ENCODE measurements at regions not wholly inside any gene's neighbourhood (a gene's known extent, or its start where the extent isn't known, plus 50 kb on each side); places are given as distances from the start of the nearest gene placed in this dataset.

- FAIRE-seq (no peak), DNase-seq (ENCODE audit: insufficient read length, low spot score) (no peak)
Measured at GRCh38 chr16:24414534-24414933, 124.8 kb upstream of the RBBP6 start.

- DNase-seq (ENCODE audit: insufficient read length, low spot score) (no peak), FAIRE-seq (no peak)
Measured at GRCh38 chr16:24418733-24419132, 120.6 kb upstream of the RBBP6 start.

GRCh38 chr16:24423312-24423711 is 116.1 kb upstream of the RBBP6 start:
- no peak for DNase-seq (ENCODE audit: insufficient read length, low spot score)
- no peak for FAIRE-seq

DNA sequence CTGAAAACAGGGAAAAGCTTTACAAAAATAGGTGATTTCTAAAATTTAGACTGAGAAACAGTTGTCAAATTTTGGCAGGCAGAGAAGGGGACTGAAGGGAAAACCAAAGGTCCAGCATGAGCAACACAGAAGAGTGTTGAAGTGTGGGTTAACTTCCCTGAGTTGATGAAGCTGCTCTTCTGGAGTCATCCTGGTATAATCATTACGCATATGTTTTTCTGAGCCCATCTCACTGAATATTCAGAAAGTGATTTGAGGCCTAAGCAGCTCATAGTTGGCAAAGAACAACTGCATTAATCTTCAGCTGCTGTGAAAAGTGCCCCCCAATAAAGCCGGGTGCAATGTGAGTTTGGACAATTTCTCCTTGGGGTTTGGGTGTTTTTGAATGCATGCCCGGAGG is 115.0 kb upstream of the RBBP6 start:
- DNase-seq (ENCODE audit: insufficient read length, low spot score) (no peak), FAIRE-seq (no peak)

DNA sequence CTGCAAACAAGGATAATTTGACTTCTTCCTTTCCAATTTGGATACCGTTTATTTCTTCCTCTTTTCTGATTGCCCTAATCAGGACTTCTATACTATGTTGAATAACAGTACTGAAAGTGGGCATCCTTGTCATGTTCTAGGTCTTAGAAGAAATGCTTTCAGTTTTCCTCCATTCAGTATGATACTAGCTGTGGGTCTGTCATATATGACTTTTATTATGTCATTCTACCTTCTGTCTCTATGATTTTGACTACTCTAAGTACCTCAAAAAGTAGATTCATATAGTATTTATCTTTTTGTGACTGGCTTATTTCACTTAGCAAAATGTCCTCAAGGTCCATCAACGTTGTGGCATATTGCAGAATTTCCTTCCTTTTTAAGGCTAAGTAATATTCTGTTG is 111.5 kb upstream of the RBBP6 start:
- FAIRE-seq, result no peak
- no peak for DNase-seq (ENCODE audit: insufficient read length, low spot score)

DNA sequence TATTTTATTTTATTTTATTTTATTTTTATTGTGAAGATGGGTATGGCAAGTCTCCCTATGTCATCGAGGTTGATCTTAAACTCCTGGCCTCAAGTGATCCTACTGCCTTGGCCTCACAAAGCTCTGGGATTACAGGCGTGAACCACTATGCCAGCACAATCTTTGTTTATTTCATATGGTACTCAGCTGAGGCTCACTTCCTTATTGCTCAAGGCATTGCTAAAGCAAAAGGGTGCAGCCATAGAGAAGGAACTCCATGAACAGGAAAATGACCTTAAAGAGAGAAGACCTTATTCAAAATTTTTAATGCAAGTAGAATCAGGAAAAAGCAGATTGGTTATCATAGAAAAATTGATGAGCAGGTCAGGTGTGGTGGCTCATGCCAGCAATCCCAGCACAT is 110.6 kb upstream of the RBBP6 start:
- FAIRE-seq (no peak), DNase-seq (ENCODE audit: insufficient read length, low spot score) (no peak)

DNA sequence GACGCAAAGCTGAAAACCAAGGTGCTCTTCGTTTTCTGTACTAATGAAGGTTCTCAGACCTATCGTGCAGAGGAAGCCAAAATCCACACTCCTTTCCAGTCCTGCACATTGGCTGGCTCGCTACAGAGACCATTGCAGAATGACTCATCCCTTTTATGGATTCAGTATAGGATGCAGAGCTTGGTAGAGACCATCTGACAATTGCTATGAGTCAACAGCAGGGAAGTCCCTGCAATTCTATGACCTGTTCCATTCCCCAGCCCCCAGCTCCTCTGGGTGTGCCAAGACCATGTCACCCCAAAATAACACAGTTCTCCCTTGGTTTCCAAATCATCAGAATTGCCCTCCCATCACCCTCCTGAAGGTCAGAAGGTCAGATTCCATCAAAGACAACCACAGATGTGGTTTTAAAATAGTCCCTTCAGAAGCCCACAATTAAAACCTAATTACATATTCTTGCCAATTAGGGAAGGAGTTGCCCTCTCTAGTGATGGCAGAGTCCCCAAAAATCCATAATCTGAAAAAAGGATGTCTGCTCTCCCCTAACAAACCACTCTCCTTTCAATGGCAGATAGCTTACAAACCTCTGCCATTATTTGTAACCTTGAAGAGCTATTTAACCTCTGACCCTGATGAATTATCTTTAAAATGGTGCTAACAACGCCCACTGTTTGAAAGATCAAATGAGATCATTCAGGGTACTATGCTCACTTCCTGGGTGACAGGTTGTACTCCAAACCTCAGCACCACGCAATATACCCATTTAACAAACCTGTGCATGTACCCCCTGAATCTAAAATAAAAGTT is 108.2 kb upstream of the RBBP6 start:
- no peak for FAIRE-seq
- DNase-seq (ENCODE audit: insufficient read length, low spot score), result peak; percentile 8

- FAIRE-seq (no peak), DNase-seq (ENCODE audit: insufficient read length, low spot score) (no peak)
Measured at GRCh38 chr16:24433706-24434105, 105.7 kb upstream of the RBBP6 start.

DNA sequence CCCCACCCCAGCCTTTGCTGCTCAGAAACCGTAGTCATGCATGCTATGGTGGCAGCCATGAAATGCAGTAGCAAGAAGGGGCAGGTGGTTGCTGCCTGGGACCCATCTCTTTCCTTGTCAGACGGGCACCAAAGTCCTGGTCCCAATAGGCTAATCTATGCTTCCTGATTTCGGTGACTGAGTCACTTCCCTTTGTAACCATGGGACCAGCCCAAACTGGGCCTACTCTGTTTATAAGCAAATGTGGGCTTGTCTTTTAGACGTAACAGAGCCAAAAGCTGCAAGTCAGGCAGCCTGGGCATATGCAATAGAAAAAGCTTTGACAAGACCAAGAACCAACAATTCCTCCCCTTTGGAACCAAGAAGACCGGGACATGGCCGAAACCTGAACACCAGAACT is 99.1 kb upstream of the RBBP6 start:
- no peak for FAIRE-seq
- no peak for DNase-seq (ENCODE audit: insufficient read length, low spot score)

- FAIRE-seq, result no peak
- no peak for DNase-seq (ENCODE audit: insufficient read length, low spot score)
Measured at GRCh38 chr16:24442631-24443030, 96.7 kb upstream of the RBBP6 start.

DNA sequence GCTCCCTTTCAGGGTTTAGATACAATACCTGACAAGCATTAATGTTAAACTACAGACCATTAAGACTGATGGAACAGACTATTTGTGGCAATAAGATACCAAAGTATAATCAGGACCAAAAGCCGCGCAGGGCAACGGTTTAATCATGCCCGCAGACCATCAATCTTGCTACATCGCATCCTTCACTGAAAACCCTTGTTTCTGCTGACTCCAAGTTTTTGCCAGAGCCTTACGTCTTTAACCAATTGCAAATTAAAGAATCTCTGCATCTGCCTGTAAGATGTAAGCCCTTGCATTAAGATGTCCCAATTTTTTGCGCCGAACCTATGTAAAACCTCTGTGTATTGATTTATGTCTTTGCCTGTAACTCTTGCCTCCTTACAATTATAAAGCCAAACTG is 94.2 kb upstream of the RBBP6 start:
- DNase-seq (ENCODE audit: insufficient read length, low spot score), result no peak
- no peak for FAIRE-seq

- FAIRE-seq, result no peak
- no peak for DNase-seq (ENCODE audit: insufficient read length, low spot score)
Measured at GRCh38 chr16:24446189-24446588, 93.2 kb upstream of the RBBP6 start.

DNA sequence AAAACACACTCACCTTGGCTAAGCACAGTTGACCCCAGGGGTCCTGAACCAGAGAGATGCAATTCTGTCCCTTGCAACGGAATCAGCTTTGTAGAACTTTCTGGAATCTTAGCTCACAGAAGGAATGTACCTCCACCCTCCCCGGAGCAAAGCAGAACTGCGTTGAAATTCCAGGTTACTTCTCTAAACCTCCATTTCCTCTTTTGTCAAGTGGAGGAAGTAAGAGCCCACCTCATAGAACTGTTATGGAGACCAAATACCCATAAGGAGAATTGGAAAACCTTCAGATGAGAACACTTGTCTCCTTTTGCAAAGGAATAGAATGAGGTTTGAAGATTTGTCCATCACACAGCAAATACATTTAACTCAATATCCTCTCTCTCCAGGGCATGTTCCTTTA is 86.6 kb upstream of the RBBP6 start:
- DNase-seq (ENCODE audit: insufficient read length, low spot score) (no peak), FAIRE-seq (no peak)

DNA sequence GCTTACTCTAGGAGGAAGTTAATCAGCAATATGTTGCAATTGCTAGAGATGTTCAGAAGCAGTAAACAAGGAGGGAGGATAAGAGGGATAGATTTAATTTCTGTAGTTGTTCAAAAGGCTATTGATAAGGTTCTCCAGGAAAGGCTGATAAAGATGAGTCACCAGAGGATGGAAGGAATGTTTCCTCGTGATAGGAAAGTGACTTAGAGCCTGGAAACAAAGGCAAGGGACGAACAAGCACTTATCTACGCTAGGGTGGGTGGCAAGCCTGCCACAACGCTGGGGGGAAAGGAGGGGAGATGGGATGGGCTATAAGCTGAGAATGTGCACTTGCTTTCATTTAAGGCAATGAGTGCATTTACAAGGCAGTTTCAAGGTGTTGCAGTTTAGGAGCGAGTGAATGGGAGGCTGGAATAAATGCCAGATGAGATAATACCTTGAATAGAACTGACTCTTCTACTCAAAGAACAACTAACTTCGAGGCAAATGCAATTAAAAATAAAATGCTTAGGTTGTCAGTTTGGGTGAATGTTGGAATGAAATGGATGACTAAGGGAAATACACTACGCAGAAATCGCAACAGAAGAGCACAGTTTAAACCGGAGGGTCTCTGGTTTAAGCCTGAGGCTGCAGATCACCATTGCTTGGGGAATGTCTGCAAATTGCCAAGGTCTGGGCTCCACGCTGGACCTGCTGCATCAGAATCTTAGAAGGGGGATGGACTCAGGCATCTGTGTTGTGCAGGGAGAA is 76.0 kb upstream of the RBBP6 start:
- FAIRE-seq, result no peak
- DNase-seq (ENCODE audit: insufficient read length, low spot score), result no peak

DNA sequence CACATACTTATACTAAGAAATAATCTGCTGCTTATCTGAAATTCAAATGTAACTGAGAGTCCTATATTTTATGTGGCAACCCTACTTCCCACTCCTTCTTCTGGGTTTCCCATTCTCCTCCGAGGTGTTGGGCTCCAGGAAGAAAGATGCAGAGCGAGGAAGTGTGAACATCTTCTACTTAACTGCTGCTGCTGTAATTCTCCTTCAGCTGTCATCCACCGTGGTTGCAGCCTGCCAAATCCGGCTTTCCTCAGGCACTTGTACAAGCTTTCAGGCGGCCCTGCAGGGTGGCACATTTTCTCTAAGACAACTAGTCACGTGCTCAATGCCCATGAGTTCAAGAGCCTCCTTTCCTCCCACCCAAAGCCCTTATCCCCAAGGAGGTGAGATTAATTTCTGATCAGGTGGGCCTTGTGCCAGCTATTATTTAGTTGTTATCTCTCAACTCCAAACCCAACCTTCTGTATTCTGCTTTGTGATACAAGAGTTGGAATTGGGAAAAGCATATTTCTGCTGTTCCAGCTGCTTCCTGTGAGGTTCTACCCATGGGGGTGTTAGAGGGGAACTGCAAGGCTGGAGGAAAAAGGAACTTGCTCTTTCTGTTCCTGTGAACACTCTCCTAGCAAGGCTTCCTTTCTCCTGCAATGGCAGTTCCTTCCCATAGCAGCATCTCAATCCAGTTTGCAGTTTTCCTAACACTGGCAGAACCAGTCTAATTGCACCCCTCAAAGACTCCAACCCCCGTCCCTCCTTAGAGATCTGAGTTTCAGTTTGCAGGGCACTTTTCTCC is 67.6 kb upstream of the RBBP6 start:
- FAIRE-seq, result no peak
- DNase-seq (ENCODE audit: insufficient read length, low spot score), result no peak

- no peak for FAIRE-seq
Measured at GRCh38 chr16:24477492-24477891, 61.9 kb upstream of the RBBP6 start.

GRCh38 chr16:24478401-24478800 is 61.0 kb upstream of the RBBP6 start:
- DNase-seq (ENCODE audit: insufficient read length, low spot score), result no peak
- no peak for FAIRE-seq

More at GRCh38 chr16:24477492-24477891, 61.9 kb upstream of the RBBP6 start:
- DNase-seq (ENCODE audit: insufficient read length, low spot score), result no peak

GRCh38 chr16:24482681-24483202 is 56.6 kb upstream of the RBBP6 start:
- FAIRE-seq, result no peak
- no peak for DNase-seq (ENCODE audit: insufficient read length, low spot score)

- DNase-seq (ENCODE audit: insufficient read length, low spot score) (no peak), FAIRE-seq (no peak)
Measured at GRCh38 chr16:24488045-24488444, 51.3 kb upstream of the RBBP6 start.
